Suprapubic skin (tissue), 3 donors: ENCODE measurements at regions not wholly inside any gene's neighbourhood (a gene's known extent, or its start where the extent isn't known, plus 50 kb on each side); places are given as distances from the start of the nearest gene placed in this dataset.
"Not testable (repeated sequence)": the region's sequence is repeated elsewhere in the genome, so short reads cannot be mapped to it uniquely, and the experiment has no call there.

Experiments used
- CTCF ChIP-seq, 2 donors: fragments of 200-600 bp in 1 of 2; fragments of 450-650 bp in 1 of 2; sonication (generic) in 1 of 2; IDR thresholded peaks; one replicate each; pipeline ENCODE4 v1.5.1; 2016 to 2019; ENCODE audit warnings: antibody characterized with exemption in 2 of 2, mild to moderate bottlenecking in 1 of 2, moderate library complexity in 1 of 2
- EP300 ChIP-seq: sonication (generic); formaldehyde crosslinking; IDR thresholded peaks from one replicate; pipeline ENCODE4 v1.6.1; 2017; ENCODE audit warnings: antibody characterized with exemption

- not testable (repeated sequence) for TF ChIP-seq CTCF (IDR thresholded peaks at IDR 0.05); EP300
Measured at GRCh38 chr9:86475255-86475654, 121.0 kb upstream of the TUT7 start.
